GM12865 (cell line): ENCODE measurements at regions not wholly inside any gene's neighbourhood (a gene's known extent, or its start where the extent isn't known, plus 50 kb on each side); places are given as distances from the start of the nearest gene placed in this dataset.
"Not testable (repeated sequence)": the region's sequence is repeated elsewhere in the genome, so short reads cannot be mapped to it uniquely, and the experiment has no call there.

ENCODE experiments used
- DNase-seq: peaks from one replicate; pipeline ENCODE4 v3.0.0; 2010; ENCODE audit warnings: low read depth
- H3K4me3 ChIP-seq: 2 replicates; pipeline ENCODE4 v1.5.1; 2011; ENCODE audit warnings: mild to moderate bottlenecking, low read depth, low read length, control low read depth
- TF ChIP-seq, protein P1 (sequence below): IDR thresholded peaks from 2 replicates; pipeline ENCODE4 v1.5.1; 2011; ENCODE audit warnings: low read length, control low read depth, low read depth, inconsistent platforms; ENCODE audit not compliant: insufficient read depth; ENCODE audit errors: missing control alignments

GRCh38 chr14:28820677-28821076 lies 54.1 kb downstream of the FOXG1 start:
- TF ChIP-seq, protein P1, sequence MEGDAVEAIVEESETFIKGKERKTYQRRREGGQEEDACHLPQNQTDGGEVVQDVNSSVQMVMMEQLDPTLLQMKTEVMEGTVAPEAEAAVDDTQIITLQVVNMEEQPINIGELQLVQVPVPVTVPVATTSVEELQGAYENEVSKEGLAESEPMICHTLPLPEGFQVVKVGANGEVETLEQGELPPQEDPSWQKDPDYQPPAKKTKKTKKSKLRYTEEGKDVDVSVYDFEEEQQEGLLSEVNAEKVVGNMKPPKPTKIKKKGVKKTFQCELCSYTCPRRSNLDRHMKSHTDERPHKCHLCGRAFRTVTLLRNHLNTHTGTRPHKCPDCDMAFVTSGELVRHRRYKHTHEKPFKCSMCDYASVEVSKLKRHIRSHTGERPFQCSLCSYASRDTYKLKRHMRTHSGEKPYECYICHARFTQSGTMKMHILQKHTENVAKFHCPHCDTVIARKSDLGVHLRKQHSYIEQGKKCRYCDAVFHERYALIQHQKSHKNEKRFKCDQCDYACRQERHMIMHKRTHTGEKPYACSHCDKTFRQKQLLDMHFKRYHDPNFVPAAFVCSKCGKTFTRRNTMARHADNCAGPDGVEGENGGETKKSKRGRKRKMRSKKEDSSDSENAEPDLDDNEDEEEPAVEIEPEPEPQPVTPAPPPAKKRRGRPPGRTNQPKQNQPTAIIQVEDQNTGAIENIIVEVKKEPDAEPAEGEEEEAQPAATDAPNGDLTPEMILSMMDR = no peak
- DNase-seq = no peak
- no peak overlapping the region for H3K4me3 ChIP-seq

DNA sequence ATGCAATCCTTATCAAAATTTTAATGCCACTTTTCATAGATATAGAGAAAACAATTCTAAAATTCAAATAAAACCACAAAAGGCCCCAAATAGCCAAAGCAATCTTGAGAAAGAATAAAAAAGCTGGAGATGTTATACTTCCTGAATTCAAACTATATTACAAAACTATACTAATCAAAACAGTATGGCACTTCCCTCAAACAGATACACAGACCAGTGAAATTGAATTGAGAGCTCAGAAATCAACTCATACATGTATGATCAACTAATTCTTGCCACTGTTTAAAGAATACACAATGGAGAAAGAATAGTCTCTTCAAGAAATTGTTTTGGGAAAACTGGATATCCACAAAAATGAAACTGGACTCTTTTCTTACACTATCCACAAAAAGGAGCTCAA lies 55.4 kb downstream of the FOXG1 start:
- DNase-seq = no peak
- no peak overlapping the region for H3K4me3 ChIP-seq
- TF ChIP-seq, protein P1 = no peak

GRCh38 chr14:28823245-28823644 lies 56.7 kb downstream of the FOXG1 start:
- DNase-seq = no peak
- TF ChIP-seq, protein P1 = no peak
- H3K4me3 ChIP-seq = no peak overlapping the region

- DNase-seq = no peak
- TF ChIP-seq, protein P1 = no peak
These were observed 63.5 kb downstream of the FOXG1 start for GRCh38 chr14:28830115-28830534.

DNA sequence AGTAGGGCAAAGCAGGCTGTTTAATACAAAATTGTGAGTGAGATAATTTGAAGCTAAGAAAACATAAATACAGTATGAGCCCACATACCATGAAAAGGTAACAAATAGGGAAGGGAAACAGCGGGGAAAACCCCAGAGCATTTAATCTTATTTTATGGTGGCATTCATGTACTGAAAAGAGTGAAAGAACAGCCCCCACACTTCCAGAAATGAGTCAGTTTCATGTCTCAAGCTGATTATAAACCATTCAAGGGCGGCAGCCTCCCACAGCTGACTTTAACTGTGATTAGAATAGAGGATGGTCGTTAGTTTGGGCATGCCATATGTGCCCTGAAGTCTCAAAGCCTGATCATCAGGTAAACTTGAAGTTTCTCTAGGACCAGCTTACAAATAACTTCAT lies 64.5 kb downstream of the FOXG1 start:
- H3K4me3 ChIP-seq = no peak overlapping the region; the same call in 1 of the 2 replicates
- TF ChIP-seq, protein P1 = no peak
- peak; percentile 92 for DNase-seq

More at GRCh38 chr14:28830115-28830534, 63.5 kb downstream of the FOXG1 start:
- H3K4me3 ChIP-seq = no peak overlapping the region

- H3K4me3 ChIP-seq, DNase-seq: not testable (repeated sequence)
These were observed 76.0 kb downstream of the FOXG1 start for GRCh38 chr14:28842569-28842968.

DNA sequence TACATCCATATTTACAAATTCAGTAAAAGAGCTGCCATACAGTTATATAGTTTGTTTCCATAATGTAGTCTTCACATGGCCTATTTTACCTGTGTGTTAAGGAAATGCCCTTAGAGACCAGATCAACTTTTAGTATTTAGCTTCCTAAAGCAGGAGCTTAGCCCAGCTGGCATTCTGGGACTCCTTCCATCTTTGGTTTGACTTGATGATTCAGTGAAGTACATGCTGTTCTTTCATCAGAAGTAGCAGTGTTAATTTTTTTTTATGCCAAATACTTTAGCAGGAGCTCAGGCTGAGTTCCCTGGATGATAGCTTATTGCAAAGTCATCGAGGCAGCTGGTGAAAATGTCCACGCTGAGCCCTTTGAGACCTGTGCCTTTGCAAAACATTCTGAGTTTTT lies 101.0 kb downstream of the FOXG1 start:
- DNase-seq = no peak
- TF ChIP-seq, protein P1 = no peak
- no peak overlapping the region for H3K4me3 ChIP-seq
